Astrocyte (in vitro differentiated cells and primary cell): ENCODE measurements at regions not wholly inside any gene's neighbourhood (a gene's known extent, or its start where the extent isn't known, plus 50 kb on each side); places are given as distances from the start of the nearest gene placed in this dataset.

Experiments used
- DNase-seq: peaks from one replicate; pipeline ENCODE4 v3.0.0-alpha.2; 2010; ENCODE audit warnings: low read depth
- FAIRE-seq: peaks from 2 replicates; lab custom pipeline; 2011; peaks lifted over from hg19 to GRCh38; lab: Jason Lieb, UNC
- H2AFZ ChIP-seq: 2 replicates; pipeline ENCODE4 v1.6.0; 2012; ENCODE audit warnings: low read depth, low read length, inconsistent platforms
- H3K27ac ChIP-seq: 2 replicates; pipeline ENCODE4 v1.5.1; 2011; ENCODE audit warnings: low read depth, low read length, inconsistent platforms
- H3K27me3 ChIP-seq: 2 replicates; pipeline ENCODE4 v1.6.0; 2011; ENCODE audit warnings: low read length, inconsistent platforms; ENCODE audit not compliant: insufficient read depth
- H3K36me3 ChIP-seq: 2 replicates; pipeline ENCODE4 v1.5.1; 2011; ENCODE audit warnings: low read length, inconsistent platforms; ENCODE audit not compliant: insufficient read depth
- H3K4me1 ChIP-seq: 2 replicates; pipeline ENCODE4 v1.5.1; 2011; ENCODE audit warnings: low read length, inconsistent platforms; ENCODE audit not compliant: insufficient read depth
- H3K4me2 ChIP-seq: 2 replicates; pipeline ENCODE4 v1.6.0; 2012; ENCODE audit warnings: low read length, inconsistent platforms
- H3K4me3 ChIP-seq: 2 replicates; pipeline ENCODE4 v1.5.1; 2011; ENCODE audit warnings: low read depth, mild to moderate bottlenecking, low read length, inconsistent platforms; ENCODE audit not compliant: insufficient read depth
- H3K79me2 ChIP-seq: 2 replicates; pipeline ENCODE4 v1.6.0; 2012; ENCODE audit warnings: mild to moderate bottlenecking, low read length, inconsistent platforms; ENCODE audit not compliant: insufficient read depth
- H3K9ac ChIP-seq: 2 replicates; pipeline ENCODE4 v1.6.0; 2012; ENCODE audit warnings: mild to moderate bottlenecking, low read length, inconsistent platforms
- H3K9me3 ChIP-seq: 2 replicates; pipeline ENCODE4 v1.5.1; 2012; ENCODE audit warnings: low read depth, mild to moderate bottlenecking, low read length, inconsistent platforms; ENCODE audit not compliant: insufficient read depth
- H4K20me1 ChIP-seq: 2 replicates; pipeline ENCODE4 v1.6.0; 2012; ENCODE audit warnings: low read length, inconsistent platforms; ENCODE audit not compliant: insufficient read depth
- H3K27ac Mint-ChIP-seq: one replicate; pipeline ENCODE4 v1.8.0; 2021; ENCODE audit warnings: mild to moderate bottlenecking, mixed read lengths; ENCODE audit not compliant: unreplicated experiment
- H3K27me3 Mint-ChIP-seq: one replicate; pipeline ENCODE4 v1.8.0; 2021; ENCODE audit warnings: low read depth, mixed read lengths; ENCODE audit not compliant: unreplicated experiment
- H3K36me3 Mint-ChIP-seq: one replicate; pipeline ENCODE4 v1.8.0; 2021; ENCODE audit warnings: low read depth, mixed read lengths; ENCODE audit not compliant: unreplicated experiment
- H3K4me1 Mint-ChIP-seq: one replicate; pipeline ENCODE4 v1.8.0; 2021; ENCODE audit warnings: low read depth, mixed read lengths; ENCODE audit not compliant: unreplicated experiment
- H3K4me3 Mint-ChIP-seq: one replicate; pipeline ENCODE4 v1.8.0; 2021; ENCODE audit warnings: mild to moderate bottlenecking, moderate library complexity, mixed read lengths; ENCODE audit not compliant: unreplicated experiment
- H3K9me3 Mint-ChIP-seq: one replicate; pipeline ENCODE4 v1.8.0; 2021; ENCODE audit warnings: mild to moderate bottlenecking, mixed read lengths; ENCODE audit not compliant: unreplicated experiment
- CTCF ChIP-seq: IDR thresholded peaks from 2 replicates; pipeline ENCODE4 v1.5.1; 2011; ENCODE audit warnings: low read depth, mild to moderate bottlenecking, inconsistent platforms, low read length, moderate library complexity; ENCODE audit not compliant: insufficient read depth
- EZH2 ChIP-seq: IDR thresholded peaks from 2 replicates; pipeline ENCODE4 v1.6.1; 2012; ENCODE audit warnings: mild to moderate bottlenecking, low read length, inconsistent platforms; ENCODE audit not compliant: insufficient read depth

DNA sequence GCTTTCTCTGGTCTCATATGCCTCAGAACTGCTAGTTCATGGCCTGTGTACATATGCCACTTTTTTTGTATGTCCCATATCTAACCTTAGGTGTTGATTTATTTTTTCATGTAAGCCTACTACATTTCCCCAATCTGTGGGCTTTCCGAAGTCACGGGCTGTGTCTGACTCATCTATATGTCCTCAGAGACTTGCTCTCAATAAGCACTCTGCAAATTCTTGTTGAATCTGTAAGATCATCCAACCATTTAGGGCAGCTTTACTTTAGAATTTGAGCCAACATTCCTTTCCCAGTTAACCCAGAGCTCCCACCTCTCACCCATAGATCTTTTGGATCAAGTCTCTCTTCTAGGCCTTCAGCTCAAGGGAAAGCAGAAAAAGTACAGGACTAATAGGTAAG lies 263.4 kb downstream of the SEC61B start:
- Mint-ChIP-seq H3K27ac (no peak overlapping the region), H3K4me3 (no peak overlapping the region), H3K27me3 (peaks cover 12% of the 10 kb centered on the region), H3K4me1 (peaks cover 10% of the 10 kb centered on the region), H3K9me3 (no peaks in the 10 kb centered on the region), H3K36me3 (no peaks in the 10 kb centered on the region)
- no peak for TF ChIP-seq EZH2
- TF ChIP-seq CTCF, result no peak
- Histone ChIP-seq H3K4me3 (no peak overlapping the region), H3K36me3 (no peaks in the 10 kb centered on the region), H3K4me1 (no peaks in the 10 kb centered on the region), H3K9me3 (no peaks in the 10 kb centered on the region), H4K20me1 (no peaks in the 10 kb centered on the region), H3K79me2 (no peaks in the 10 kb centered on the region), H3K4me2 (no peak overlapping the region), H3K27ac (no peak overlapping the region), H3K27me3 (no peaks in the 10 kb centered on the region), H3K9ac (no peak overlapping the region), H2AFZ (no peak overlapping the region)
- DNase-seq (peak; percentile 39), FAIRE-seq (peak; percentile 9)

GRCh38 chr9:99486684-99487083 lies 264.6 kb downstream of the SEC61B start:
- no peak for FAIRE-seq

More at GRCh38 chr9:99486684-99487083, 264.6 kb downstream of the SEC61B start:
- Histone ChIP-seq H3K4me1 (no peaks in the 10 kb centered on the region), H3K36me3 (no peaks in the 10 kb centered on the region), H2AFZ (no peak overlapping the region), H4K20me1 (no peaks in the 10 kb centered on the region), H3K4me3 (no peak overlapping the region), H3K27ac (no peak overlapping the region), H3K27me3 (no peaks in the 10 kb centered on the region), H3K79me2 (no peaks in the 10 kb centered on the region), H3K9ac (no peak overlapping the region), H3K4me2 (no peak overlapping the region), H3K9me3 (no peaks in the 10 kb centered on the region)
- no peak overlapping the region for H3K27ac Mint-ChIP-seq
- no peaks in the 10 kb centered on the region for H3K36me3 Mint-ChIP-seq
- H3K4me1 Mint-ChIP-seq, result peaks cover 10% of the 10 kb centered on the region
- H3K27me3 Mint-ChIP-seq, result peaks cover 9% of the 10 kb centered on the region
- no peak for TF ChIP-seq CTCF
- no peak for TF ChIP-seq EZH2
- no peak for DNase-seq
- H3K9me3 Mint-ChIP-seq, result no peaks in the 10 kb centered on the region
- no peak overlapping the region for H3K4me3 Mint-ChIP-seq
